Heart left ventricle (tissue), 16 donors: ENCODE measurements at regions not wholly inside any gene's neighbourhood (a gene's known extent, or its start where the extent isn't known, plus 50 kb on each side); places are given as distances from the start of the nearest gene placed in this dataset.

ENCODE experiments used
- ATAC-seq, 4 donors: fragments of 200-7000 bp; cut with Tn5 transposase; one replicate each; pipeline ENCODE4 v1.9.1; 2020 to 2022; ENCODE audit warnings: moderate library complexity in 4 of 4, mild to moderate bottlenecking in 3 of 4, moderate number of reproducible peaks in 1 of 4
- DNase-seq, 5 donors: peaks; one replicate each; pipeline ENCODE4 v3.0.0-alpha.2; 2020
- H3K27ac ChIP-seq, 12 donors: fragments of 200-600 bp; sonication (generic) in 4 of 12; one replicate each; pipeline versions ENCODE4 v1.5.0 to v1.8.0; 2016 to 2022; ENCODE audit warnings: mild to moderate bottlenecking in 2 of 12
- H3K27me3 ChIP-seq, 9 donors: fragments of 200-600 bp; sonication (generic) in 2 of 9; one replicate each; pipeline versions ENCODE4 v1.5.1 to v1.8.0; 2016 to 2022; ENCODE audit warnings: mild to moderate bottlenecking in 3 of 9
- H3K36me3 ChIP-seq, 9 donors: fragments of 200-600 bp; sonication (generic) in 2 of 9; one replicate each; pipeline versions ENCODE4 v1.5.0 to v1.8.0; 2018 to 2022; ENCODE audit warnings: mild to moderate bottlenecking in 2 of 9
- H3K4me1 ChIP-seq, 12 donors: fragments of 200-600 bp; sonication (generic) in 4 of 12; one replicate each; pipeline versions ENCODE4 v1.5.0 to v1.8.0; 2016 to 2022; ENCODE audit warnings: mild to moderate bottlenecking in 3 of 12
- H3K4me3 ChIP-seq, 12 donors: fragments of 200-600 bp; sonication (generic) in 4 of 12; one replicate each; pipeline versions ENCODE4 v1.5.0 to v1.8.0; 2017 to 2022; ENCODE audit warnings: mild to moderate bottlenecking in 9 of 12, moderate library complexity in 4 of 12
- H3K9me3 ChIP-seq, 12 donors: fragments of 200-600 bp; sonication (generic) in 4 of 12; one replicate each; pipeline versions ENCODE4 v1.5.0 to v1.8.0; 2016 to 2022; ENCODE audit warnings: mild to moderate bottlenecking in 1 of 12
- CTCF ChIP-seq, 12 donors: fragments of 200-600 bp; sonication (generic) in 4 of 12; IDR thresholded peaks; one replicate each; pipeline versions ENCODE4 v1.5.0 to v1.8.0; 2018 to 2022; ENCODE audit warnings: antibody characterized with exemption in 12 of 12, mild to moderate bottlenecking in 5 of 12
- POLR2A ChIP-seq, 2 donors: fragments of 450-650 bp; IDR thresholded peaks; one replicate each; pipeline ENCODE4 v1.6.1; 2017; ENCODE audit warnings: antibody characterized with exemption in 2 of 2, mild to moderate bottlenecking in 2 of 2, moderate library complexity in 2 of 2
- WGBS, 4 donors: extraction: QIAGEN DNeasy Blood & Tissue Kit in 2 of 4; methylation state at CpG; one replicate each; pipeline versions ENCODE4 v1.1.5 to v1.1.7; 2013 to 2018; 5-methylcytosine and 5-hydroxymethylcytosine counted together
- intact Hi-C, 10 donors: fragments of 100-400 bp; cut with DNase I; formaldehyde crosslinking; loops; one replicate each; pipeline versions ENCODE4 v1.11.1 to v1.14.2; 2022
- donor health status: ischemic (EF 13 %, LVEDD 7.1; RV severe dilation, severe dysfunction).
- donor health status: healthy with polysubstance abuse.
- donor health status: DM: no; HTN: yes; CAD: no.
- donor health status: DM: no; HTN: no; CAD: no.
- donor health status: ischemic (EF 25% LVEDD 6.9; RV normal size, moderate dysfunction).
- donor health status: ischemic (EF 25% LVEDD 5.7; RV mildly dilated, moderate dysfunction).
- donor health status: healthy.
- donor health status: DM: yes; HTN: yes; CAD: no.
- donor health status: ischemic (EF 35%, LVEDD 5.7; RV mildly dilated, moderate dysfunction).
- donor health status: nonischemic (EF 11% LVEDD 7.7; RV severe dilation, severe dysfunction).
- donor health status: DM: yes; HTN: yes; CAD: no.
- donor health status: PGD.
- donor health status: ischemic (EF 29% LVEDD 5.4; RV normal size, mild dysfunction).
- donor health status: nonischemic (EF 23%, LVEDD 6.1; RV moderate dilation, normal function).

DNA sequence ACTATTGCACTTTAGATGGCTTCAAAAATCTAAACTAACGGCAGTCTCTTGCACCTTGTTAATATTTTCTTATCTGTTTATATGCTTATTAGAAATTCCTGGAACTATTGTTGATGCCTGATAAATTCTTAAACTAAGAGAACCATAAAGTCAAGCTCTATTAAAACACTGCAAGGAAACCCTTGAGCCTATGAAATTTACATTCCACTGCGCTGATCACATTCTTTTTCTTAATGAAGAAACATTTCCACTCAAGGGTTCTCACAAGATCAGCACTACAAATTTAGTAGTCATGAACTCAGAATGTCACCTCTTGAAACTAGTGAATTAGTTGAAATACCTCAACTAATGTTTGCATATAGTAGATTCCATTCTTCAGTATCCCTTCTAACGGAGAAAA is 331.8 kb upstream of the SLC8A1 start:
- peaks cover 0 to 2% (median 0%) of the 10 kb centered on the region in 12 donors for H3K9me3 ChIP-seq
- no peak overlapping the region for H3K4me3 ChIP-seq
- WGBS, 4 donors, result 87 to 91% (median 90%) methylated on average over 3 of the region's 3 CpGs
- H3K27me3 ChIP-seq, result no peaks in the 10 kb centered on the region
- ATAC-seq, result no peak
- intact Hi-C loops, result no loop called here
- no peak for TF ChIP-seq POLR2A (IDR thresholded peaks at IDR 0.05)
- TF ChIP-seq CTCF (IDR thresholded peaks at IDR 0.05), result no peak
- DNase-seq, result no peak
- no peak overlapping the region for H3K27ac ChIP-seq
- no peaks in the 10 kb centered on the region for H3K4me1 ChIP-seq
- H3K36me3 ChIP-seq, result no peaks in the 10 kb centered on the region

- TF ChIP-seq CTCF (IDR thresholded peaks at IDR 0.05) (no peak), POLR2A (IDR thresholded peaks at IDR 0.05) (no peak)
- no peak for DNase-seq
- 75 to 90% (median 79%) methylated on average over 1 of the region's 1 CpG for WGBS, 4 donors
- Histone ChIP-seq H3K27ac (no peak overlapping the region), H3K27me3 (no peaks in the 10 kb centered on the region), H3K36me3 (no peaks in the 10 kb centered on the region), H3K4me1 (no peaks in the 10 kb centered on the region), H3K4me3 (no peak overlapping the region), H3K9me3 (peaks cover 0 to 3% (median 0%) of the 10 kb centered on the region in 12 donors)
- no peak for ATAC-seq
- intact Hi-C loops, result no loop called here
Observed at GRCh38 chr2:40786636-40787035, 334.7 kb upstream of the SLC8A1 start.

DNA sequence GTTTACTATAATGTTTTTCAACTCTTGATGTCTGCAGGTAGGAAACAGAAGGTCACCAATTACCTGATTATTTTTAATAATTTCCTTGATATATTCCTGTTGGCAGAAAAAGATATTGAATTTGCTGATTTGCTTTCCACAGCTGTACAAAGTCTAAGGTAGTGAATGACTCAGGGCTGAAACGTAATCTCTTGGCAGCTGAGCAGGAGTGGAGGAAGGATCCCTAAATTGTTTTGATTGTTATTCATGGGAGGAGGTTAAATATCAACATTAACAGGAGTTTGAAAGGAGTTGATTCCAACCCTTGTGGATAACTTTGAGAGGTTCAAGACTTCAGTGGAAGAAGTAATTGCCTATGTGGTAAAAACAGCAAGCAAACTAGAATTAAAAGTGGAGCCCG is 345.2 kb upstream of the SLC8A1 start:
- Histone ChIP-seq H3K9me3 (peaks cover 0 to 3% (median 0%) of the 10 kb centered on the region in 12 donors), H3K4me3 (no peak overlapping the region), H3K27ac (no peak overlapping the region), H3K27me3 (no peaks in the 10 kb centered on the region), H3K36me3 (no peaks in the 10 kb centered on the region), H3K4me1 (no peaks in the 10 kb centered on the region)
- ATAC-seq (no peak), DNase-seq (no peak)
- intact Hi-C loops, result no loop called here
- TF ChIP-seq POLR2A (IDR thresholded peaks at IDR 0.05) (no peak), CTCF (IDR thresholded peaks at IDR 0.05) (no peak)
- 52 to 71% (median 63%) methylated on average over 2 of the region's 2 CpGs for WGBS, 4 donors

GRCh38 chr2:40803900-40804299 is 352.0 kb upstream of the SLC8A1 start:
- DNase-seq (no peak), ATAC-seq (no peak)
- Histone ChIP-seq H3K36me3 (no peaks in the 10 kb centered on the region), H3K9me3 (peaks cover 0 to 3% (median 0%) of the 10 kb centered on the region in 12 donors), H3K27me3 (no peaks in the 10 kb centered on the region), H3K27ac (no peak overlapping the region), H3K4me1 (no peaks in the 10 kb centered on the region), H3K4me3 (no peak overlapping the region)
- WGBS, 4 donors, result 75 to 81% (median 79%) methylated on average over 2 of the region's 2 CpGs
- intact Hi-C loops, result no loop called here
- no peak for TF ChIP-seq POLR2A (IDR thresholded peaks at IDR 0.05)
- no peak for TF ChIP-seq CTCF (IDR thresholded peaks at IDR 0.05)
